MM.1S (cell line): ENCODE measurements at regions not wholly inside any gene's neighbourhood (a gene's known extent, or its start where the extent isn't known, plus 50 kb on each side); places are given as distances from the start of the nearest gene placed in this dataset.

Experiments used
- DNase-seq: peaks from one replicate; pipeline ENCODE4 v3.0.0-alpha.2; 2015
- H2AFZ ChIP-seq: fragments of 300-600 bp; sonication (generic); 2 replicates; pipeline ENCODE4 v1.6.0; 2016; ENCODE audit warnings: antibody characterized with exemption, low read length
- H3F3A ChIP-seq: fragments of 300-600 bp; sonication (generic); 2 replicates; pipeline ENCODE4 v1.6.1; 2016; ENCODE audit warnings: mild to moderate bottlenecking, antibody characterized with exemption, low read length, moderate library complexity, mixed read lengths; ENCODE audit not compliant: insufficient read depth
- H3K27ac ChIP-seq: fragments of 300-600 bp; sonication (generic); 2 replicates; pipeline ENCODE4 v1.5.1; 2016; ENCODE audit warnings: mild to moderate bottlenecking, low read length
- H3K27me3 ChIP-seq: fragments of 300-600 bp; sonication (generic); replicated peaks from 2 replicates; pipeline ENCODE4 v1.6.0; 2016; ENCODE audit warnings: low read length; ENCODE audit not compliant: insufficient read depth
- H3K36me3 ChIP-seq: fragments of 300-600 bp; sonication (generic); replicated peaks from 2 replicates; pipeline ENCODE4 v1.6.1; 2016; ENCODE audit warnings: mild to moderate bottlenecking, low read length, mixed read lengths; ENCODE audit not compliant: insufficient read depth
- H3K4me1 ChIP-seq: fragments of 300-600 bp; sonication (generic); 2 replicates; pipeline ENCODE4 v1.6.1; 2016; ENCODE audit warnings: low read length, mixed read lengths
- H3K4me2 ChIP-seq: fragments of 300-600 bp; sonication (generic); 2 replicates; pipeline ENCODE4 v1.6.0; 2016; ENCODE audit warnings: low read depth, low read length
- H3K4me3 ChIP-seq: fragments of 300-600 bp; sonication (generic); 2 replicates; pipeline ENCODE4 v1.5.1; 2016; ENCODE audit warnings: low read length, mixed read lengths
- H3K79me2 ChIP-seq: fragments of 300-600 bp; sonication (generic); 2 replicates; pipeline ENCODE4 v1.6.1; 2016; ENCODE audit warnings: mixed run types, low read length, mixed read lengths
- H3K9ac ChIP-seq: fragments of 300-600 bp; sonication (generic); 2 replicates; pipeline ENCODE4 v1.6.1; 2016; ENCODE audit warnings: low read length, mixed read lengths
- H3K9me2 ChIP-seq: fragments of 300-600 bp; sonication (generic); replicated peaks from 2 replicates; pipeline ENCODE4 v1.6.1; 2016; ENCODE audit warnings: mild to moderate bottlenecking, low read length, mixed read lengths; ENCODE audit not compliant: insufficient read depth
- H3K9me3 ChIP-seq: fragments of 300-600 bp; sonication (generic); replicated peaks from 2 replicates; pipeline ENCODE4 v1.6.1; 2016; ENCODE audit warnings: mild to moderate bottlenecking, low read length, mixed read lengths; ENCODE audit not compliant: insufficient read depth
- H4K20me1 ChIP-seq: fragments of 300-600 bp; sonication (generic); 2 replicates; pipeline ENCODE4 v1.6.1; 2016; ENCODE audit warnings: mild to moderate bottlenecking, low read length, moderate library complexity, mixed read lengths; ENCODE audit not compliant: insufficient read depth
- EZH2 ChIP-seq: fragments of 300-600 bp; sonication (generic); optimal IDR thresholded peaks from 2 replicates; pipeline ENCODE3; 2017; ENCODE audit warnings: low read depth, mild to moderate bottlenecking, antibody characterized with exemption, low read length, mixed read lengths
- EZH2phosphoT487 ChIP-seq: fragments of 300-600 bp; sonication (generic); IDR thresholded peaks from 2 replicates; pipeline ENCODE4 v1.6.1; 2018; ENCODE audit warnings: antibody characterized with exemption, low read length
- TF ChIP-seq, protein P1 (sequence below): fragments of 300-600 bp; sonication (generic); IDR thresholded peaks from 2 replicates; pipeline ENCODE4 v1.5.1; 2016; ENCODE audit warnings: antibody characterized with exemption, low read length, mixed read lengths

DNA sequence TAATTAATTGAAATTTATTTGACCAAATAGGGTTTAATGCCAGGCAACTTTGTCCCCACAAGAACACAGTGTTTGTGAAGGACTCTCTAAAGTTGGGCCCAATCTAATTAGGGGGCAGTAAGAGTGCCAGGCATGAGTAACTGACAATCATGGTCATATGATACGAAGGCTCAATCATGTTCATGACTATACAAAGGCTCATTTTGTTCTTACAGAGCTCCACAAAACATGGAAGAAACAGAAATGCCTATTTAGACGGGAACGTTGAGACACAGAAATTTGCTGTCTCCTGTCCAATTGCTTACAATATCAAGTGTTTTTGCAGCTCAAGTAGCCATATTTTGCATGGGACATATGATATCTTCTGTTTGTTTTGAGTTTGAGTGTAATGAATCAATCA is 391.1 kb downstream of the SI start:
- Histone ChIP-seq H3K27me3 (no peaks in the 10 kb centered on the region), H3K9me2 (no peaks in the 10 kb centered on the region), H3K4me1 (no peaks in the 10 kb centered on the region), H3K79me2 (no peaks in the 10 kb centered on the region), H3K27ac (no peak overlapping the region), H4K20me1 (no peaks in the 10 kb centered on the region), H3K4me3 (no peak overlapping the region), H3F3A (no peaks in the 10 kb centered on the region), H3K9me3 (no peaks in the 10 kb centered on the region), H3K4me2 (no peak overlapping the region), H3K9ac (no peak overlapping the region), H3K36me3 (no peaks in the 10 kb centered on the region), H2AFZ (no peak overlapping the region)
- TF ChIP-seq, protein P1, sequence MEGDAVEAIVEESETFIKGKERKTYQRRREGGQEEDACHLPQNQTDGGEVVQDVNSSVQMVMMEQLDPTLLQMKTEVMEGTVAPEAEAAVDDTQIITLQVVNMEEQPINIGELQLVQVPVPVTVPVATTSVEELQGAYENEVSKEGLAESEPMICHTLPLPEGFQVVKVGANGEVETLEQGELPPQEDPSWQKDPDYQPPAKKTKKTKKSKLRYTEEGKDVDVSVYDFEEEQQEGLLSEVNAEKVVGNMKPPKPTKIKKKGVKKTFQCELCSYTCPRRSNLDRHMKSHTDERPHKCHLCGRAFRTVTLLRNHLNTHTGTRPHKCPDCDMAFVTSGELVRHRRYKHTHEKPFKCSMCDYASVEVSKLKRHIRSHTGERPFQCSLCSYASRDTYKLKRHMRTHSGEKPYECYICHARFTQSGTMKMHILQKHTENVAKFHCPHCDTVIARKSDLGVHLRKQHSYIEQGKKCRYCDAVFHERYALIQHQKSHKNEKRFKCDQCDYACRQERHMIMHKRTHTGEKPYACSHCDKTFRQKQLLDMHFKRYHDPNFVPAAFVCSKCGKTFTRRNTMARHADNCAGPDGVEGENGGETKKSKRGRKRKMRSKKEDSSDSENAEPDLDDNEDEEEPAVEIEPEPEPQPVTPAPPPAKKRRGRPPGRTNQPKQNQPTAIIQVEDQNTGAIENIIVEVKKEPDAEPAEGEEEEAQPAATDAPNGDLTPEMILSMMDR, result no peak
- no peak for TF ChIP-seq EZH2phosphoT487
- no peak for TF ChIP-seq EZH2
- no peak for DNase-seq

DNA sequence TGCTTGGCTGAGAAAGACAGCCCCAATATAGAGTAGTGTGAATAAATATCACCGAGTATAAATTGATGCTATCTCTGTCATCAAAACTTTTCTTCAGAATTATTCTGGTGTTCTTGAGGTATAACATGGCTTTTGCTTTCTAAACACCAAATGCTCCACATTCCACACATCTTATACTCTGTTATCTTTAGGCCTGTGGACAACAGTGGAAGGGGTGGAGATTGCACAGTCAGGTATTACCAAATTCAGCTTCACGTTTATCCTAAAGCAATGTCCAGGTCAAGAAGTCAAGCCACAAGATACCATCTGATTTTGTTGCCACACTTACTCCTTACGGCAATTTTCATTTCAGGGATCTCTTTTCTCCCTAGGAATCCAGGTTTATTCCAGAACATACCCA is 394.8 kb downstream of the SI start:
- Histone ChIP-seq H3K36me3 (no peaks in the 10 kb centered on the region), H3K9me3 (no peaks in the 10 kb centered on the region), H3K4me2 (no peak overlapping the region), H3K27me3 (no peaks in the 10 kb centered on the region), H3K4me1 (no peaks in the 10 kb centered on the region), H3K9ac (no peak overlapping the region), H3K79me2 (no peaks in the 10 kb centered on the region), H3K27ac (no peak overlapping the region), H2AFZ (no peak overlapping the region), H3K4me3 (no peak overlapping the region), H3F3A (no peaks in the 10 kb centered on the region), H4K20me1 (no peaks in the 10 kb centered on the region), H3K9me2 (no peaks in the 10 kb centered on the region)
- no peak for TF ChIP-seq EZH2phosphoT487
- no peak for TF ChIP-seq EZH2
- TF ChIP-seq, protein P1, result no peak
- DNase-seq, result no peak

DNA sequence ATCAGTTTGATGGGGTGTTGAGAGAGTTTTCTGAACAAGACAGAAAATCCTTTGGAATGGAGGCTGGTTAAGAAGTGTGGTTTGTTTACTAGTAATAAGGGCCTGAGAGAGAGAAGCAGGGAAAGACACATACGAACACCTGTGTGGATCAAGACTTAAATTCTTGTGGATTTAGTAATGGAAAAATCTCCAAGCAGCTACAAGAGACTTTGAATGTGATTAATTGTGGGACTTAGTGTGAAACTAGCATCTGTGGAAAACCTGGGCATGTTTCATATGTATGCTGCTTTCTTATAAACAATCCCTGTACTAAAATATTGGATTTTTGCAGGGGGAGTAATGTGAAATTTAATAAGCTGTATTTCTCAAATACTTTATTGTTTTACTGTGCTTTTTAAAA is 399.1 kb downstream of the SI start:
- no peak overlapping the region for H3K9ac ChIP-seq
- H3K27ac ChIP-seq, result no peak overlapping the region
- H3K79me2 ChIP-seq, result no peaks in the 10 kb centered on the region
- TF ChIP-seq EZH2, result no peak
- no peak for TF ChIP-seq EZH2phosphoT487
- H3K9me2 ChIP-seq, result no peaks in the 10 kb centered on the region
- H3K4me2 ChIP-seq, result no peak overlapping the region
- no peak overlapping the region for H2AFZ ChIP-seq
- no peaks in the 10 kb centered on the region for H3F3A ChIP-seq
- no peak overlapping the region for H3K4me3 ChIP-seq
- H3K27me3 ChIP-seq, result no peaks in the 10 kb centered on the region
- H3K4me1 ChIP-seq, result no peaks in the 10 kb centered on the region
- DNase-seq, result no peak
- no peaks in the 10 kb centered on the region for H3K36me3 ChIP-seq
- H3K9me3 ChIP-seq, result no peaks in the 10 kb centered on the region
- H4K20me1 ChIP-seq, result no peaks in the 10 kb centered on the region

DNA sequence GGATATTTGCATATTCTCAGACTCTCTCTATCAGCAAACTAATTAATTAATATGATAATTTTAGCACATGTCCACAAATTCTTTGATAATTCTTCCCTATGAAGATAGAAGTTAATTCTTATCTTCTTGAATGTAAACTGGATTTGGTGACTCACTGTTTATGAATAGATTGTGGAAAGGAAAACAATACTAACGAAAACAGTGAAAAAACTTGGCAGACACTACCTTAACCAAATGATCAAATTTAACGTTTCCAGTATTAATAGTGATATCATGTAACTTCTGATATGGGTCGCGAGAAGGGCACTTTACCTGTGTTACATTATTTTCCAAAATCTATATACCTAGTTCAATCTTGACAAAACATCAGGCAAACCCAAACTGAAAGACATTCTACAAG is 401.0 kb downstream of the SI start:
- no peaks in the 10 kb centered on the region for H3K4me1 ChIP-seq
- no peaks in the 10 kb centered on the region for H3K79me2 ChIP-seq
- H3K9me3 ChIP-seq, result no peaks in the 10 kb centered on the region
- no peak for DNase-seq
- H4K20me1 ChIP-seq, result no peaks in the 10 kb centered on the region
- no peaks in the 10 kb centered on the region for H3K36me3 ChIP-seq
- H2AFZ ChIP-seq, result no peak overlapping the region
- no peaks in the 10 kb centered on the region for H3F3A ChIP-seq
- no peaks in the 10 kb centered on the region for H3K9me2 ChIP-seq
- H3K4me3 ChIP-seq, result no peak overlapping the region
- no peak overlapping the region for H3K4me2 ChIP-seq
- H3K27ac ChIP-seq, result no peak overlapping the region
- no peak for TF ChIP-seq EZH2phosphoT487
- TF ChIP-seq, protein P1, result no peak
- no peak for TF ChIP-seq EZH2
- H3K27me3 ChIP-seq, result no peaks in the 10 kb centered on the region
- no peak overlapping the region for H3K9ac ChIP-seq
